OCI-LY1 (cell line): ENCODE measurements at regions not wholly inside any gene's neighbourhood (a gene's known extent, or its start where the extent isn't known, plus 50 kb on each side); places are given as distances from the start of the nearest gene placed in this dataset.

Source experiments
- H2AFZ ChIP-seq: fragments of 200-600 bp; sonication (generic), shearing (Covaris generic); 2 replicates; pipeline ENCODE4 v1.6.0; 2014; ENCODE audit warnings: antibody characterized with exemption, mild to moderate bottlenecking, low read length
- H3F3A ChIP-seq: fragments of 200-600 bp; sonication (generic), shearing (Covaris generic); 2 replicates; pipeline ENCODE4 v1.6.0; 2014; ENCODE audit warnings: mild to moderate bottlenecking, antibody characterized with exemption, low read length, moderate library complexity; ENCODE audit not compliant: insufficient read depth
- H3K27ac ChIP-seq: fragments of 200-600 bp; sonication (generic); 2 replicates; pipeline ENCODE4 v1.5.1; 2014; ENCODE audit warnings: low read length, mixed run types, mild to moderate bottlenecking, low read depth; ENCODE audit not compliant: poor library complexity, severe bottlenecking
- H3K27me3 ChIP-seq: fragments of 200-600 bp; sonication (generic); 2 replicates; pipeline ENCODE4 v1.6.0; 2014; ENCODE audit warnings: antibody characterized with exemption, mild to moderate bottlenecking, low read length, moderate library complexity; ENCODE audit not compliant: insufficient read depth
- H3K36me3 ChIP-seq: fragments of 200-600 bp; sonication (generic); 2 replicates; pipeline ENCODE4 v1.6.1; 2014; ENCODE audit warnings: mild to moderate bottlenecking, antibody characterized with exemption, low read length, moderate library complexity, mixed read lengths; ENCODE audit not compliant: insufficient read depth
- H3K4me1 ChIP-seq: fragments of 200-600 bp; sonication (generic); 2 replicates; pipeline ENCODE4 v1.5.1; 2014; ENCODE audit warnings: mild to moderate bottlenecking, low read length, moderate library complexity; ENCODE audit not compliant: insufficient read depth, severe bottlenecking
- H3K4me2 ChIP-seq: fragments of 200-600 bp; sonication (generic), shearing (Covaris generic); 2 replicates; pipeline ENCODE4 v1.6.1; 2014; ENCODE audit warnings: low read length
- H3K4me3 ChIP-seq: fragments of 200-600 bp; sonication (generic); 2 replicates; pipeline ENCODE4 v1.5.1; 2014; ENCODE audit warnings: low read length, low read depth, mild to moderate bottlenecking, mixed read lengths; ENCODE audit not compliant: poor library complexity, severe bottlenecking
- H3K79me2 ChIP-seq: fragments of 200-600 bp; shearing (Covaris generic); 2 replicates; pipeline ENCODE4 v1.6.1; 2016; ENCODE audit warnings: mixed run types, low read length, mixed read lengths; ENCODE audit not compliant: insufficient read depth
- H3K9ac ChIP-seq: fragments of 200-600 bp; sonication (generic), shearing (Covaris generic); 2 replicates; pipeline ENCODE4 v1.6.1; 2014; ENCODE audit warnings: mild to moderate bottlenecking, low read length, mixed read lengths
- H3K9me2 ChIP-seq: fragments of 200-600 bp; sonication (generic), shearing (Covaris generic); 2 replicates; pipeline ENCODE4 v1.6.1; 2014; ENCODE audit warnings: low read depth, mild to moderate bottlenecking, low read length, mixed read lengths
- H3K9me3 ChIP-seq: fragments of 200-600 bp; shearing (Covaris generic); 2 replicates; pipeline ENCODE4 v1.6.1; 2014; ENCODE audit warnings: low read length, mixed read lengths
- H4K20me1 ChIP-seq: fragments of 200-600 bp; sonication (generic), shearing (Covaris generic); 2 replicates; pipeline ENCODE4 v1.6.0; 2016; ENCODE audit warnings: mild to moderate bottlenecking, low read length; ENCODE audit not compliant: insufficient read depth
- EZH2 ChIP-seq: fragments of 200-600 bp; sonication (generic), shearing (Covaris generic); IDR thresholded peaks from 2 replicates; pipeline ENCODE4 v1.8.0; 2017; ENCODE audit warnings: borderline replicate concordance, mixed run types, mild to moderate bottlenecking, antibody characterized with exemption, low read length, moderate library complexity, mixed read lengths
- TF ChIP-seq, protein P1 (sequence below): fragments of 200-600 bp; sonication (generic), shearing (Covaris generic); IDR thresholded peaks from 2 replicates; pipeline ENCODE4 v1.5.1; 2017; ENCODE audit warnings: mild to moderate bottlenecking, antibody characterized with exemption, low read length, moderate library complexity, mixed read lengths

DNA sequence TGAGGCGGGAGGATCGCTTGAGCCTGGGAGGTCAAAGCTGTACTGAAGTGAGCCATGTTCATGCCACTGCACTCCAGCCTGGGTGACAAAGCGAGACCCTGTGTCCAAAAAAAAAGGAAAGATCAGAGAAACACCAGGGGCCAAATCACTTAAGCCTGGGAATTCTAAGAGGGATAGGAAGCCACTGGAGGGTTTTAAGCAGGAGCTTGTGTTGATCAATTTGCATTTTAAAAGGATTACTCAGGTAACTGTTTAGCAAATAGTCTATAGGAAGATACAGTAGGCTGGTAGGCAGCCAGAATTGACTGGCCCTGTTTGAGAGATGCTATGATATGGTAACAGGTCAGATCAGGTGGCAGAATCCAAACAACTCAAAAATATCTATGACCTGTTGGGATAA lies 162.7 kb downstream of the SPTSSA start:
- H3F3A ChIP-seq = no peaks in the 10 kb centered on the region
- H3K27ac ChIP-seq = no peak overlapping the region
- no peaks in the 10 kb centered on the region for H3K9me3 ChIP-seq
- no peak overlapping the region for H3K9ac ChIP-seq
- H3K36me3 ChIP-seq = no peaks in the 10 kb centered on the region
- TF ChIP-seq, protein P1, sequence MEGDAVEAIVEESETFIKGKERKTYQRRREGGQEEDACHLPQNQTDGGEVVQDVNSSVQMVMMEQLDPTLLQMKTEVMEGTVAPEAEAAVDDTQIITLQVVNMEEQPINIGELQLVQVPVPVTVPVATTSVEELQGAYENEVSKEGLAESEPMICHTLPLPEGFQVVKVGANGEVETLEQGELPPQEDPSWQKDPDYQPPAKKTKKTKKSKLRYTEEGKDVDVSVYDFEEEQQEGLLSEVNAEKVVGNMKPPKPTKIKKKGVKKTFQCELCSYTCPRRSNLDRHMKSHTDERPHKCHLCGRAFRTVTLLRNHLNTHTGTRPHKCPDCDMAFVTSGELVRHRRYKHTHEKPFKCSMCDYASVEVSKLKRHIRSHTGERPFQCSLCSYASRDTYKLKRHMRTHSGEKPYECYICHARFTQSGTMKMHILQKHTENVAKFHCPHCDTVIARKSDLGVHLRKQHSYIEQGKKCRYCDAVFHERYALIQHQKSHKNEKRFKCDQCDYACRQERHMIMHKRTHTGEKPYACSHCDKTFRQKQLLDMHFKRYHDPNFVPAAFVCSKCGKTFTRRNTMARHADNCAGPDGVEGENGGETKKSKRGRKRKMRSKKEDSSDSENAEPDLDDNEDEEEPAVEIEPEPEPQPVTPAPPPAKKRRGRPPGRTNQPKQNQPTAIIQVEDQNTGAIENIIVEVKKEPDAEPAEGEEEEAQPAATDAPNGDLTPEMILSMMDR = no peak
- TF ChIP-seq EZH2 = no peak
- H3K4me1 ChIP-seq = no peaks in the 10 kb centered on the region
- no peaks in the 10 kb centered on the region for H3K27me3 ChIP-seq
- no peaks in the 10 kb centered on the region for H3K9me2 ChIP-seq
- H4K20me1 ChIP-seq = no peaks in the 10 kb centered on the region
- no peak overlapping the region for H2AFZ ChIP-seq
- H3K79me2 ChIP-seq = no peaks in the 10 kb centered on the region
- no peak overlapping the region for H3K4me3 ChIP-seq
- H3K4me2 ChIP-seq = no peak overlapping the region

DNA sequence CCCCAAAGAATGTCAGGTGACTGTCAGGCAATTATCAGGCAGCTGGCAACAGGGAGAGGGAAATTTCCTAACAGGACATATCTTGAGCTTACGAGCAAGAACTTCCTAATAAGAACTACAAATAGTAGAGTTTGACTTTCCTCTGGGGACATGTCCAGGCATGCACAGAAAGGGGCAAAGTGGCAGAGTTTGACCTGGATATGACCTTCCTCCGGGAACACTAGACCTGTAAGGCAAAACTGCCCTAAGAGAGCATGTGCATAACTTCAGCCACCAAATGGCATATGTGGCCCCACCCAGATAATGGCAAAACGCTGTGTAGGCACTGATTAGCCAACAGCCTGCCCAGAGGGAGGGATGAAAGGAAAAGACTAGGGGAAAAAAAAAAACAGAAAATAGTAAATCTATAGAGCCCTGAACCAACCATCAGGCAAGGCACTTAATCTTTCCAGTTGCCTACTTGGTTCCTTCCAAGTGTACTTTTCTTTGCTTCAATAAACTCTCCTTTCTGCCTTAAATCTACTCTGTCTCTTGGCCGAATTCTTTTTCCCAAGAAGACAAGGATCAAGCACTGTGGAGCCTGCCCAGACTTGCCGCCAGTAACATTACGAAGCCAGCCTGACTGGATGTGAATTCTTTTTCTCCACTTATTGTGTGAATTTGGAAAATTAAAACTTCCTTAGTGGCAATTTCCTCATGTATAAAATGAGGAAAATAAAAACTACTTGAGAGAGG lies 164.1 kb downstream of the SPTSSA start:
- H3K9me3 ChIP-seq = no peaks in the 10 kb centered on the region
- no peak overlapping the region for H2AFZ ChIP-seq
- no peaks in the 10 kb centered on the region for H4K20me1 ChIP-seq
- no peaks in the 10 kb centered on the region for H3K27me3 ChIP-seq
- H3K9ac ChIP-seq = no peak overlapping the region
- no peaks in the 10 kb centered on the region for H3K4me1 ChIP-seq
- H3K36me3 ChIP-seq = no peaks in the 10 kb centered on the region
- no peaks in the 10 kb centered on the region for H3F3A ChIP-seq
- H3K27ac ChIP-seq = no peak overlapping the region
- no peaks in the 10 kb centered on the region for H3K79me2 ChIP-seq
- H3K4me2 ChIP-seq = no peak overlapping the region
- TF ChIP-seq EZH2 = no peak
- TF ChIP-seq, protein P1 = no peak
- H3K4me3 ChIP-seq = no peak overlapping the region
- H3K9me2 ChIP-seq = no peaks in the 10 kb centered on the region

DNA sequence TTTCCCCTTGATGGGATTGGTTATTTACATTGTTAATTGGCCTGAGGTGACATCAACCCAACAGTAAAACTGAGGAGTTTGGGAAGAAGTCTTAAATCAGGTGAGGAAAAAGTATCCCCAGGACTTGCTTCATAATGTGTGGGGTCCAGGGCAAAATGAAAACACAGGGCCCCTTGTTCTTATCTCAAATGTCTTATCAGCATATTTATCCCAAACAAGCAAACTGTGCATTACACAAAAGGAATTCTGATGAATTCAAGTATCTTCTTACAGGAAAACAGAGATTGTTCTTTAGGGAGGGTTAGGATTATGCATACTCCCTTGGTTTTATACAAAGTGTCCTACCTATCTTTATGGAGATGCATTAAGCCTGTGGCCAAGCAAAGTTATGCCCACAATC lies 178.4 kb downstream of the SPTSSA start:
- no peaks in the 10 kb centered on the region for H3K9me2 ChIP-seq
- H3F3A ChIP-seq = no peaks in the 10 kb centered on the region
- H3K27ac ChIP-seq = no peak overlapping the region
- H3K4me1 ChIP-seq = no peaks in the 10 kb centered on the region
- no peaks in the 10 kb centered on the region for H3K79me2 ChIP-seq
- H3K9me3 ChIP-seq = no peaks in the 10 kb centered on the region
- H3K9ac ChIP-seq = no peak overlapping the region
- H3K36me3 ChIP-seq = no peaks in the 10 kb centered on the region
- H2AFZ ChIP-seq = no peak overlapping the region
- no peak overlapping the region for H3K4me2 ChIP-seq
- TF ChIP-seq, protein P1 = no peak
- TF ChIP-seq EZH2 = no peak
- H3K4me3 ChIP-seq = no peak overlapping the region
- H4K20me1 ChIP-seq = no peaks in the 10 kb centered on the region
- H3K27me3 ChIP-seq = no peaks in the 10 kb centered on the region; the same call in 1 of the 2 replicates
